ENCODE measurements at regions not wholly inside any gene's neighbourhood (a gene's known extent, or its start where the extent isn't known, plus 50 kb on each side); places are given as distances from the start of the nearest gene placed in this dataset.
"Not testable (repeated sequence)": the region's sequence is repeated elsewhere in the genome, so short reads cannot be mapped to it uniquely, and the experiment has no call there.

- POLR2A ChIA-PET = no interaction called here
- intact Hi-C loops (cut with micrococcal nuclease) = no loop called here
- CTCF ChIA-PET = no interaction called here
- no peaks in the 10 kb centered on the region for H3K36me3 Mint-ChIP-seq
- DNase-seq = no peak
- no peaks in the 10 kb centered on the region for H3K9me3 Mint-ChIP-seq
- H3K4me3 Mint-ChIP-seq = no peak overlapping the region
- no peak overlapping the region for H3K27ac Mint-ChIP-seq
- H3K4me1 Mint-ChIP-seq (ENCODE audit: low read depth) = peaks cover 3% of the 10 kb centered on the region
- H3K27me3 Mint-ChIP-seq = peaks cover 28% of the 10 kb centered on the region
Measured at GRCh38 chr13:74570046-74570445, 435.8 kb upstream of the KLF12 start.

DNA sequence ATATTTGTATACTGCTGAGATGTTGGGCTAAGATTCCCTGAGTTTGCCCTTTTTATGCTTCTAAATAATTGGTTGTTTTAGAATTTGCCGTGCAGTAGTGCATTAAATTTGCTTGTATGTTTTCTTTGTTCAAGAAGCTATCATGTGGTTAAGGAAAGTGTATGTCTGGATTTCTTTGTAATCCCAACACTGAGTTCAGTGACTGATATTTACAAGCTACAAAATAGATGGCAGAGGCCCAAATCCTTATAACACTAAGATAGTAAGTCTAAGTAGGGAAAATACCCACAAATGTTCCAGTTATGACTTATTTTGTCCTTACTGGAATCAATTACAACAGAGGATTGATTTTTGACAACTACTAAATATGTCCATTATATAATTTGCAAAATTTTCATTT lies 435.0 kb upstream of the KLF12 start:
- no peak overlapping the region for H3K4me3 Mint-ChIP-seq
- H3K27ac Mint-ChIP-seq = no peak overlapping the region
- POLR2A ChIA-PET = no interaction called here
- no peaks in the 10 kb centered on the region for H3K4me1 Mint-ChIP-seq (ENCODE audit: low read depth)
- no peak for DNase-seq
- H3K9me3 Mint-ChIP-seq = no peaks in the 10 kb centered on the region
- intact Hi-C loops (cut with micrococcal nuclease) = no loop called here
- no peaks in the 10 kb centered on the region for H3K36me3 Mint-ChIP-seq
- H3K27me3 Mint-ChIP-seq = peaks cover 20% of the 10 kb centered on the region
- CTCF ChIA-PET = interaction anchor here (0.6 kb wide), 1 partner anchor 70 kb away, joined by 3 read pairs; no protein-coding TSS in a partner anchor

DNA sequence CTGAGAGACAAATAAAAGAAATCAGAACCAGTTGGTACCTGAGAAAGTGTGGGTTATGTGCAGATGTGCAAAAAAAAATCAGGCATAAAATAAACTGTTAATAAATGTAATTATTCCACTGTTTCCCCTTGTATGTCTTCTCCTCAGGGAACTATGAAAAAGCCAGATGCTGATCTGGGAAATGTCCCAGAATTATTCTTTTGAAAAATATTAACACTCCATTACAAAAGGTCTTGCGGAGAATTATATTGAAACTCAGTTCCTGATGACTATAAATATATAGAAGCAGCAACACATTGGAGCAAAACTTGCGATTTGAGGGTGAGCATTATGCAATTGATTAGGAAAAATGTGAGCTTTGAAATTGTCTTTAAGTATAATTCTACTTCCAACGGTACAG lies 433.3 kb upstream of the KLF12 start:
- intact Hi-C loops (cut with micrococcal nuclease) = no loop called here
- no peak overlapping the region for H3K27ac Mint-ChIP-seq
- no peaks in the 10 kb centered on the region for H3K4me1 Mint-ChIP-seq (ENCODE audit: low read depth)
- no peaks in the 10 kb centered on the region for H3K36me3 Mint-ChIP-seq
- ChIA-PET POLR2A (no interaction called here), CTCF (no interaction called here)
- H3K27me3 Mint-ChIP-seq = peaks cover 8% of the 10 kb centered on the region
- no peaks in the 10 kb centered on the region for H3K9me3 Mint-ChIP-seq
- no peak overlapping the region for H3K4me3 Mint-ChIP-seq
- DNase-seq = no peak

DNA sequence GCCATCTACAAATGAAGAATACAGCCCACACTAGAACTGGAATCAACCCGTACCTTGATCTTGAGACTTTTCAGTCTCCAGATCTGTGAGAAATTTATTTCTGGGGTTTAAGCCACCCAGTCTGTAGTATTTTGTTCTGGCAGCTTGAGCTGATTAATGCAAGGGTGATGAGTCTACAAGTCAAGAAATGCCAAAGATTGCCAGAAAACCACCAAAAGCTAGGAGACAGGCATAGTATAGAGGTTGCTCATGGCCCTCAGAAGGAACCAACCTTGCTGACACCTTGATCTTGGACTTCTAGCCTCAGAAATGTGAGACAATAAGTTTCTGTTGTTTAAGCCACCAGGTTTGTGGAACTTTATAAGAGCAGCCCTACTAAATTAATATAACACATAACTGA lies 428.2 kb upstream of the KLF12 start:
- intact Hi-C loops (cut with micrococcal nuclease) = no loop called here
- Mint-ChIP-seq H3K9me3 (no peaks in the 10 kb centered on the region), H3K4me1 (ENCODE audit: low read depth) (no peaks in the 10 kb centered on the region), H3K4me3 (no peak overlapping the region), H3K27ac (no peak overlapping the region), H3K36me3 (no peaks in the 10 kb centered on the region), H3K27me3 (peaks cover 2% of the 10 kb centered on the region)
- ChIA-PET CTCF (no interaction called here), POLR2A (no interaction called here)
- no peak for DNase-seq

- Mint-ChIP-seq H3K4me1 (ENCODE audit: low read depth) (no peaks in the 10 kb centered on the region), H3K36me3 (no peaks in the 10 kb centered on the region), H3K27me3 (no peaks in the 10 kb centered on the region), H3K27ac (no peak overlapping the region), H3K9me3 (no peaks in the 10 kb centered on the region), H3K4me3 (no peak overlapping the region)
- POLR2A ChIA-PET = no interaction called here
- intact Hi-C loops (cut with micrococcal nuclease) = no loop called here
- CTCF ChIA-PET = no interaction called here
- no peak for DNase-seq
Measured at GRCh38 chr13:74561155-74561554, 427.0 kb upstream of the KLF12 start.

- H3K4me3 Mint-ChIP-seq = no peak overlapping the region
- no peaks in the 10 kb centered on the region for H3K4me1 Mint-ChIP-seq (ENCODE audit: low read depth)
- H3K27me3 Mint-ChIP-seq = no peaks in the 10 kb centered on the region
- ChIA-PET POLR2A (no interaction called here), CTCF (no interaction called here)
- H3K27ac Mint-ChIP-seq = no peak overlapping the region
- no peak for DNase-seq
- intact Hi-C loops (cut with micrococcal nuclease) = no loop called here
- H3K9me3 Mint-ChIP-seq = no peaks in the 10 kb centered on the region
- no peaks in the 10 kb centered on the region for H3K36me3 Mint-ChIP-seq
Measured at GRCh38 chr13:74560325-74560724, 426.1 kb upstream of the KLF12 start.

- no peaks in the 10 kb centered on the region for H3K27me3 Mint-ChIP-seq
Measured at GRCh38 chr13:74557870-74558269, 423.7 kb upstream of the KLF12 start.

DNA sequence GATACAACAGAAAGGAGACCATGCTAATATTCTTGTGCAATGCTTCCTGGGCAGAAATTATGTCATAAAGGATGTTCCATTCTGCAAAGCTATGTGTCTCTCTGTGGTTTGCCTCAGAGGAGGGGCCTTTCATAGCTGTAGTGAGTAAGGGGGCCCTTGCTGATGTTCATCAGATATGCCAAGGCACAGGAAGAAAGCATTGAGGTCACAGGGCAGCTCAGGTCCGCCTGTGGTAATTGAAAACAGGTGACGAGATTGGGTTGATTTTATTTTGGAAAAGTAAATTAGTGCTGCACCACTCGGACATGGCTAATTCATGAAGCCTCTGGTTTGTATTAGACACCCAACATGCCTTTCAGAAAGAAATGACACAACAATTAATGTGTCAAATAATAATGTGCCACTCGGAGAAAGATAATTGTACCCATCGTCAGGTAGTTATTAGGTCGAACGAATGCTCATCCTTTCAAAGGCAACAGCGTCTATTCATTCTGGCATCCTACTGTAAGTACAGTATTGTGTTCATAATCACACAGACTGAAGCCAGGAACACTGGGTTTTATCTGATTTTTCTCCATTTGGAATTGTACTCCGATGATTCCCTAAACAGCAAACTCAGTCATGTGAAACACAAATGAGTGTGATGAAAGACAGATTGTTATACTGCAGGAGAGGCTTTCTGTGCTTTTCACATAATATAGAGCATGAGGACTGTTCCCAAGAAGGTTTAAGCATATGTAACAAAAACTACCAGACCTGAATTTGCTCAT lies 421.6 kb upstream of the KLF12 start:
- Mint-ChIP-seq H3K36me3 (no peaks in the 10 kb centered on the region), H3K27ac (no peak overlapping the region), H3K4me1 (ENCODE audit: low read depth) (no peaks in the 10 kb centered on the region), H3K27me3 (no peaks in the 10 kb centered on the region), H3K9me3 (no peaks in the 10 kb centered on the region), H3K4me3 (no peak overlapping the region)
- intact Hi-C loops (cut with micrococcal nuclease) = no loop called here
- ChIA-PET POLR2A (no interaction called here), CTCF (no interaction called here)
- DNase-seq = no peak

More at GRCh38 chr13:74557870-74558269, 423.7 kb upstream of the KLF12 start:
- no peak for DNase-seq
- H3K27ac Mint-ChIP-seq = no peak overlapping the region
- H3K4me1 Mint-ChIP-seq (ENCODE audit: low read depth) = no peaks in the 10 kb centered on the region
- ChIA-PET POLR2A (no interaction called here), CTCF (no interaction called here)
- no peaks in the 10 kb centered on the region for H3K9me3 Mint-ChIP-seq
- H3K36me3 Mint-ChIP-seq = no peaks in the 10 kb centered on the region
- intact Hi-C loops (cut with micrococcal nuclease) = no loop called here
- no peak overlapping the region for H3K4me3 Mint-ChIP-seq

DNA sequence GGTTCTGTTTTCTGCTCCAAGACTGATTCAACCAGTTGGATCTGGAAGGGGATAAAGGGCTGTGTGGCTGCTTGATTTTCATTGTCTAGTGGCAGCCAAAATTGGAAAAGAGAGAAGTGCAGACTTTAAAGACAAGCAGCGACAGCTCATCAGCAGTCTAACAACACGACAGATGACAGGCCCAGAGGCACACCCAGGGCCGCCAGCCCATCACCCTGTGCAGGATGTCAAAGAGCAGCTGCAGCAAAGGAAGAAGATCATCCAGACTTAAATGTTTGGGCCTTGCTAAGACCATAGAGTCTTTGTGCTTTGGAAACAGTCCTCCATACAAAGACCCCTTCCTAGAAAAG lies 421.0 kb upstream of the KLF12 start:
- no peaks in the 10 kb centered on the region for H3K9me3 Mint-ChIP-seq
- H3K27ac Mint-ChIP-seq = no peak overlapping the region
- POLR2A ChIA-PET = no interaction called here
- CTCF ChIA-PET = no interaction called here
- no peaks in the 10 kb centered on the region for H3K27me3 Mint-ChIP-seq
- H3K4me3 Mint-ChIP-seq = no peak overlapping the region
- no peak for DNase-seq
- H3K36me3 Mint-ChIP-seq = no peaks in the 10 kb centered on the region
- H3K4me1 Mint-ChIP-seq (ENCODE audit: low read depth) = no peaks in the 10 kb centered on the region
- intact Hi-C loops (cut with micrococcal nuclease) = no loop called here

DNA sequence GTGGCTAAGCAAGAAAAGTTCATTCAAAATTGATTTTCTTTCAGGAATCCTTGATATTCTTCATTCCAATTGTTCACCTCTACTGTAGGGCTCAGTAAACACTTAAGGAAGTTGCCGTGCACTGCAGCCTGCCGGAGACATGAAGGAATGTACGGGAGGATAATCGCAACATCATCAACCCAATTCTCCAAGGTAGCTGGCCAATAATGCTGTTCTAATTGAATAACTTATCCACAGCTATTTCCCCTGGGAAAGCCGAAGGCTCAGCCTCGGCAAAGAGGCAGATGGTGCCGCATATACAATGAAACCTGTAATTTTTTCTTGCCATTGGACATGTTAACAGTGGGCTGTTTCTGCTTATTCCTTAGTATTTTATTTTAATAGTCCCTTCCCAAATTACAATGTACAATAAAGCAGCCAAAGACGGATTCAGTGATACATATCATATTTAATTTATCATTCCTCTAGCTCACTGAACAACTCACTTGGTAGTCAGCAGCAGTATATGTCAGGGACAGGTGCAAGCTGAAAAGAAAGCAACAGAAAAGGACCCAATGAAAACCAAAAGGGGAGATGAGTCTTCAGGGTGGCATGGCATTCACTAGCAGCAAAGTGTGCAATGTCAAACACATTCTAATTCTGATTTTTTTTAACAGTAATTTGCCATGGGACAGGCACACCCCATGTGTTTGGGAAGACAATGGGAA lies 420.5 kb upstream of the KLF12 start:
- no peak overlapping the region for H3K4me3 Mint-ChIP-seq
- intact Hi-C loops (cut with micrococcal nuclease) = no loop called here
- peaks cover 4% of the 10 kb centered on the region for H3K4me1 Mint-ChIP-seq (ENCODE audit: low read depth)
- H3K9me3 Mint-ChIP-seq = no peaks in the 10 kb centered on the region
- no peaks in the 10 kb centered on the region for H3K27me3 Mint-ChIP-seq
- ChIA-PET CTCF (no interaction called here), POLR2A (no interaction called here)
- DNase-seq = no peak
- no peaks in the 10 kb centered on the region for H3K36me3 Mint-ChIP-seq
- no peak overlapping the region for H3K27ac Mint-ChIP-seq

- Mint-ChIP-seq H3K27me3 (no peaks in the 10 kb centered on the region), H3K4me3 (no peak overlapping the region), H3K9me3 (no peaks in the 10 kb centered on the region), H3K27ac (no peak overlapping the region), H3K36me3 (no peaks in the 10 kb centered on the region), H3K4me1 (ENCODE audit: low read depth) (peaks cover 4% of the 10 kb centered on the region)
- intact Hi-C loops (cut with micrococcal nuclease) = no loop called here
- CTCF ChIA-PET = no interaction called here
- DNase-seq = no peak
- POLR2A ChIA-PET = no interaction called here
Measured at GRCh38 chr13:74550039-74550438, 415.8 kb upstream of the KLF12 start.

- H3K9me3 Mint-ChIP-seq; H3K4me3 Mint-ChIP-seq; DNase-seq; CTCF ChIA-PET; POLR2A ChIA-PET; H3K27me3 Mint-ChIP-seq; H3K36me3 Mint-ChIP-seq; intact Hi-C loops (cut with micrococcal nuclease); H3K27ac Mint-ChIP-seq; H3K4me1 Mint-ChIP-seq (ENCODE audit: low read depth): not testable (repeated sequence)
Measured at GRCh38 chr13:74536649-74537048, 402.4 kb upstream of the KLF12 start.

DNA sequence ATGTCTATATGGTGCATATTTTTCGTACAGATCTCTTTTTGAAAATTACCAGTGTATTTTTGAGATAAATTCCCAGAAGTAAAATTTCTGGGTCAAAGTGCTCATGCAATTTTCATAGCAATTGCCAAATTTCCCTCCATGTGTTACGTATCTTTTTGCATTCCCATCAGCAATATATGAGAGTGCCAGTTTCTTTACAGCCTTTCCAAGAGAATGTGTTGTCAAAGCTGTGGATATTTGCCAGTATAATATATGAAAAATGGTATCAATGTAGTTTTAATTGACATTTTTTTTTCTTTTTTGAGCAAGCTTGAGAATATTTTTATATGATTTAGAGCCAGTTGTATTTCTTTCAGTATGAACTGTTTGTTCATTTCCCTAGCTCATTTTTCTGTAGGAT lies 399.0 kb upstream of the KLF12 start:
- H3K36me3 Mint-ChIP-seq = no peaks in the 10 kb centered on the region
- ChIA-PET CTCF (no interaction called here), POLR2A (no interaction called here)
- no peaks in the 10 kb centered on the region for H3K9me3 Mint-ChIP-seq
- H3K4me1 Mint-ChIP-seq (ENCODE audit: low read depth) = no peaks in the 10 kb centered on the region
- intact Hi-C loops (cut with micrococcal nuclease) = no loop called here
- H3K27me3 Mint-ChIP-seq = peaks cover 2% of the 10 kb centered on the region
- no peak overlapping the region for H3K4me3 Mint-ChIP-seq
- no peak for DNase-seq
- H3K27ac Mint-ChIP-seq = no peak overlapping the region
